IMR-90 (cell line): ENCODE measurements at regions not wholly inside any gene's neighbourhood (a gene's known extent, or its start where the extent isn't known, plus 50 kb on each side); places are given as distances from the start of the nearest gene placed in this dataset.

Source experiments
- BHLHE40 ChIP-seq: fragments of 150-350 bp; IDR thresholded peaks from 2 replicates; pipeline ENCODE4 v1.6.1; 2016; ENCODE audit warnings: mild to moderate bottlenecking, low read depth, low read length
- CEBPB ChIP-seq: IDR thresholded peaks from 2 replicates; pipeline ENCODE4 v1.6.1; 2012; ENCODE audit warnings: low read depth, low read length, improper control_type of control experiment
- RAD21 ChIP-seq: IDR thresholded peaks from 2 replicates; pipeline ENCODE4 v1.6.1; 2012; ENCODE audit warnings: low read length, improper control_type of control experiment
- USF2 ChIP-seq: fragments of 150-350 bp; IDR thresholded peaks from 2 replicates; pipeline ENCODE4 v1.6.1; 2017; ENCODE audit warnings: mild to moderate bottlenecking, antibody characterized with exemption, low read length, low read depth
- TF ChIP-seq, protein P1 (sequence below): conservative IDR thresholded peaks from 2 replicates; pipeline ENCODE4 v1.5.1; 2012; ENCODE audit warnings: mild to moderate bottlenecking, low read depth, low read length, improper control_type of control experiment

DNA sequence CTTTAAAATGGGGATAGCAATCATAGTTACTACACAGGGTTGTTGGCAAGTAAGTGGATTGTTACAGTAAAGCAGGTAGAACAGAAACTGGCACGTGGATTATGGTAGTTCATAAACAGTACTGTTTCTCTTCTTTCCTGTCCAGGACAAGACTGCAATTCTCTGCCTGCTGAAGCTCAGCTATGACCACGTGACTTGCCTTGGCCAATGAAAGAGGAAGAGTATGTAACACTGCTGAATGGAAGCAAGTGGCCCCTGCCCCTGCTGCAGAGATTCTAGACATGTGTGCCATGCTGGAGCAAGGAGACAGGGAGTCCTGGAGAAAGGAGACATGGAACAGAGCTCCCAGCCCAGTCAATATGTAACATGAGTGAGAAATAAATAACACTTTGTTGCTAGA is 66.6 kb upstream of the TOX3 start:
- TF ChIP-seq CEBPB (no peak), USF2 (no peak), BHLHE40 (no peak), RAD21 (no peak)
- TF ChIP-seq, protein P1, sequence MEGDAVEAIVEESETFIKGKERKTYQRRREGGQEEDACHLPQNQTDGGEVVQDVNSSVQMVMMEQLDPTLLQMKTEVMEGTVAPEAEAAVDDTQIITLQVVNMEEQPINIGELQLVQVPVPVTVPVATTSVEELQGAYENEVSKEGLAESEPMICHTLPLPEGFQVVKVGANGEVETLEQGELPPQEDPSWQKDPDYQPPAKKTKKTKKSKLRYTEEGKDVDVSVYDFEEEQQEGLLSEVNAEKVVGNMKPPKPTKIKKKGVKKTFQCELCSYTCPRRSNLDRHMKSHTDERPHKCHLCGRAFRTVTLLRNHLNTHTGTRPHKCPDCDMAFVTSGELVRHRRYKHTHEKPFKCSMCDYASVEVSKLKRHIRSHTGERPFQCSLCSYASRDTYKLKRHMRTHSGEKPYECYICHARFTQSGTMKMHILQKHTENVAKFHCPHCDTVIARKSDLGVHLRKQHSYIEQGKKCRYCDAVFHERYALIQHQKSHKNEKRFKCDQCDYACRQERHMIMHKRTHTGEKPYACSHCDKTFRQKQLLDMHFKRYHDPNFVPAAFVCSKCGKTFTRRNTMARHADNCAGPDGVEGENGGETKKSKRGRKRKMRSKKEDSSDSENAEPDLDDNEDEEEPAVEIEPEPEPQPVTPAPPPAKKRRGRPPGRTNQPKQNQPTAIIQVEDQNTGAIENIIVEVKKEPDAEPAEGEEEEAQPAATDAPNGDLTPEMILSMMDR, result no peak
